Ascending aorta (tissue), 2 donors: ENCODE measurements at regions not wholly inside any gene's neighbourhood (a gene's known extent, or its start where the extent isn't known, plus 50 kb on each side); places are given as distances from the start of the nearest gene placed in this dataset.

Experiments
- DNase-seq, 2 donors: peaks; one replicate each; pipeline ENCODE4 v3.0.0-alpha.2; 2019; ENCODE audit warnings: low spot score in 2 of 2
- H3K27ac ChIP-seq, 2 donors: fragments of 200-600 bp; sonication (generic); one replicate each; pipeline ENCODE4 v1.5.1; 2016 to 2017; ENCODE audit warnings: mild to moderate bottlenecking in 1 of 2
- H3K27me3 ChIP-seq: fragments of 200-600 bp; sonication (generic); one replicate; pipeline ENCODE4 v1.5.1; 2017
- H3K36me3 ChIP-seq, 2 donors: fragments of 200-600 bp; sonication (generic); one replicate each; pipeline ENCODE4 v1.5.1; 2016
- H3K4me1 ChIP-seq, 2 donors: fragments of 200-600 bp; sonication (generic); one replicate each; pipeline ENCODE4 v1.5.1; 2016 to 2017; ENCODE audit warnings: mild to moderate bottlenecking in 1 of 2
- H3K4me3 ChIP-seq, 2 donors: fragments of 200-600 bp; sonication (generic); one replicate each; pipeline ENCODE4 v1.5.1; 2016 to 2017; ENCODE audit warnings: mild to moderate bottlenecking in 1 of 2
- H3K9me3 ChIP-seq, 2 donors: fragments of 200-600 bp; sonication (generic); one replicate each; pipeline ENCODE4 v1.5.1; 2016
- intact Hi-C: fragments of 100-400 bp; cut with DNase I; formaldehyde crosslinking; loops from one replicate; pipeline ENCODE4 v1.15.1; 2023
- TF ChIP-seq, protein P1 (sequence below), 3 experiments: fragments of 200-600 bp in 2 of 3; fragments of 450-650 bp in 1 of 3; sonication (generic) in 2 of 3; IDR thresholded peaks; one replicate each; pipeline ENCODE4 v1.5.1; 2016 to 2019; ENCODE audit warnings: antibody characterized with exemption in 3 of 3, mild to moderate bottlenecking in 1 of 3, moderate library complexity in 1 of 3

DNA sequence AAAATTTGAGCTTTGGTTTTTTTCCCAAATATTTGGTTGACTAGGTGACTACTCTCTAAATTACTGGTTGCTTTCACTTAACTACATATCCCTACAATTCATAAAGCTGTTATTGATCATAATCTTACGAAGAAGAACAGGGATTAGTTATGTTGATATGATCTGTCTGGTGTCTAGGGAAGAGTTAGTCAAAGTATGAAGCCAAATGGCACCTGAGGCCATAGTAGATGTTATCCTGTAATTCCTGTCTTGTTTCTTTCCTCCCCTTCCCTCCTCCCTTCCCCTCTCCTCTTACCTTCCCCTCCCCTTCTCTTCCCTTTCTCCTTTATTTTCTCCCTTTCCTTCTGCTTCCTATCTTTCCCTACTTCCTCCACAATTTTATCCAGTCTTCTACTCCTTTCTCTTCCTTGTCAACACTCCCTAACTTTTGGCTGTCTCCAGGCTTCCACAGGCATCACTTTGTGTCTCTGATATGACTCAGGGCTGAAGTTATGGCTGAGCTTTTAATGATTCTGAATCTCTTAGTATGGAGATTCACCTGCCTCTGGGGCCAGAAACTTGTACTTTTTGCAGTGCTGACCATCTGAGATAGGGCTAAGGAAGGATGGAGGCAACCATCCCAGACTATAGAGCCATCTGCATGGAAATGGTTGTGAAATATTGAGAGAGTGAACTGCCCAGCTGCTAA is 149.9 kb upstream of the TCF4 start:
- no peak for DNase-seq
- no peaks in the 10 kb centered on the region for H3K4me1 ChIP-seq
- no peaks in the 10 kb centered on the region for H3K27me3 ChIP-seq
- no peaks in the 10 kb centered on the region for H3K36me3 ChIP-seq
- H3K27ac ChIP-seq: no peak overlapping the region
- TF ChIP-seq, protein P1, sequence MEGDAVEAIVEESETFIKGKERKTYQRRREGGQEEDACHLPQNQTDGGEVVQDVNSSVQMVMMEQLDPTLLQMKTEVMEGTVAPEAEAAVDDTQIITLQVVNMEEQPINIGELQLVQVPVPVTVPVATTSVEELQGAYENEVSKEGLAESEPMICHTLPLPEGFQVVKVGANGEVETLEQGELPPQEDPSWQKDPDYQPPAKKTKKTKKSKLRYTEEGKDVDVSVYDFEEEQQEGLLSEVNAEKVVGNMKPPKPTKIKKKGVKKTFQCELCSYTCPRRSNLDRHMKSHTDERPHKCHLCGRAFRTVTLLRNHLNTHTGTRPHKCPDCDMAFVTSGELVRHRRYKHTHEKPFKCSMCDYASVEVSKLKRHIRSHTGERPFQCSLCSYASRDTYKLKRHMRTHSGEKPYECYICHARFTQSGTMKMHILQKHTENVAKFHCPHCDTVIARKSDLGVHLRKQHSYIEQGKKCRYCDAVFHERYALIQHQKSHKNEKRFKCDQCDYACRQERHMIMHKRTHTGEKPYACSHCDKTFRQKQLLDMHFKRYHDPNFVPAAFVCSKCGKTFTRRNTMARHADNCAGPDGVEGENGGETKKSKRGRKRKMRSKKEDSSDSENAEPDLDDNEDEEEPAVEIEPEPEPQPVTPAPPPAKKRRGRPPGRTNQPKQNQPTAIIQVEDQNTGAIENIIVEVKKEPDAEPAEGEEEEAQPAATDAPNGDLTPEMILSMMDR (IDR thresholded peaks at IDR 0.05): no peak
- H3K4me3 ChIP-seq: no peak overlapping the region
- no peaks in the 10 kb centered on the region for H3K9me3 ChIP-seq
- intact Hi-C loops: no loop called here

DNA sequence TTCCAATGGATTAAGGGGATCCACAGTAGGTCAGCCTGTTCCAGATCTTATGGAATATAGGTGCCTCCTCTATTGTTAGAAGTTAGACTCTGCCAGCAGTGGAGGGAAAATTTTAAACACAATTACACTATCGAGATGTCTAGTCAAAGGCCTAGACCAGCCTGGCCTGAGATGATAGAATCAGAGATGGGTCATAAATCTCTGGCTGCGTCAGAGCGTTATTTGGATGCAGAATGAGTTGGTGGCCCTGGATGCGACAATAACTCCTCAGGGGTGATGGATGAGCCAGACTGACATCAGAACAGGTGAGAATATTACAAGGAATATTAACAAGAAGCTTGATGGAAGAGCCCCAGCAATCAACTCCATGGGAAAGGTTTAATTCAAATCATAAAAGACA is 149.3 kb upstream of the TCF4 start:
- Histone ChIP-seq H3K9me3 (no peaks in the 10 kb centered on the region), H3K4me3 (no peak overlapping the region), H3K27ac (no peak overlapping the region), H3K36me3 (no peaks in the 10 kb centered on the region), H3K27me3 (no peaks in the 10 kb centered on the region), H3K4me1 (peaks cover 0 to 6% of the 10 kb centered on the region in 2 donors)
- intact Hi-C loops: no loop called here
- no peak for DNase-seq
- TF ChIP-seq, protein P1 (IDR thresholded peaks at IDR 0.05): no peak

GRCh38 chr18:55735969-55736368 is 148.0 kb upstream of the TCF4 start:
- Histone ChIP-seq H3K4me1 (peaks cover 0 to 6% of the 10 kb centered on the region in 2 donors), H3K27ac (no peak overlapping the region), H3K27me3 (no peaks in the 10 kb centered on the region), H3K9me3 (no peaks in the 10 kb centered on the region), H3K36me3 (no peaks in the 10 kb centered on the region), H3K4me3 (no peak overlapping the region)
- intact Hi-C loops: no loop called here
- TF ChIP-seq, protein P1 (IDR thresholded peaks at IDR 0.05): no peak
- no peak for DNase-seq

DNA sequence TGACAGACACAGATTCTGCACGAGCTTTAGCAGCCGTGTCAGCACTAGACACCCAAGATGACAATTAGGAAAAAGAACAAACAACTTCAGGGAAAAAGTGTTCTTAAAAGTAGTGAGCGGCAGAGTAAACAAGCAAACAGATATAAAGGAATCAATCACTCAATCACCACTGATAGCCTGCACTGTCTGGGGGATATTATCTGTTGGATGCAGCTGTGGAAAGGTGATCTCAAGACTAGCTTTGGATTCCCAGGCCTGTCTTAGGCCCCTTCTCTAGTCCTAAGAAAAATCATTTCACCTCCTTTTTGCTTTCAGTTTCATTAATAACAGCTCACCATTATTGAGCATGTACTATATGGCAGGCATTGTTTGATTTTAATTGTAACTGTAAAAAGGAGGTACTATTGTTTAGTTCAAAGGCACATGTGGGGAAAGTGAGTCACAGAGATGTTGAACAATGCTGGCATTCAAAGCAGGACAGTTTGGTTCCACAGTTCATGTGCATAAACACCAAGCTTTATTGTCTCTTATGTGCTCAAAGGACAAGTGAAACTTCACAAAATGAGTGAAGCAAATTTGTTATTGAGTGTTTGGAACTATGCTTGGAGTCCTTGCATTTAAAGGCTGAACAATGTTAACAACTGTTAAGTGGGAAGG is 147.3 kb upstream of the TCF4 start:
- DNase-seq: no peak
- H3K36me3 ChIP-seq: no peaks in the 10 kb centered on the region
- TF ChIP-seq, protein P1 (IDR thresholded peaks at IDR 0.05): no peak
- no peak overlapping the region for H3K27ac ChIP-seq
- no peaks in the 10 kb centered on the region for H3K27me3 ChIP-seq
- H3K4me1 ChIP-seq: peaks cover 0 to 6% of the 10 kb centered on the region in 2 donors
- intact Hi-C loops: no loop called here
- no peaks in the 10 kb centered on the region for H3K9me3 ChIP-seq
- H3K4me3 ChIP-seq: no peak overlapping the region

GRCh38 chr18:55732227-55733106 is 144.5 kb upstream of the TCF4 start:
- intact Hi-C loops: no loop called here

More at GRCh38 chr18:55732227-55733106, 144.5 kb upstream of the TCF4 start:
- no peak for DNase-seq
- no peaks in the 10 kb centered on the region for H3K36me3 ChIP-seq
- H3K27me3 ChIP-seq: no peaks in the 10 kb centered on the region
- H3K4me1 ChIP-seq: peaks cover 0 to 6% of the 10 kb centered on the region in 2 donors
- no peak overlapping the region for H3K4me3 ChIP-seq
- H3K9me3 ChIP-seq: no peaks in the 10 kb centered on the region
- H3K27ac ChIP-seq: no peak overlapping the region
- TF ChIP-seq, protein P1 (IDR thresholded peaks at IDR 0.05): no peak
